ENCODE measurements at regions not wholly inside any gene's neighbourhood (a gene's known extent, or its start where the extent isn't known, plus 50 kb on each side); places are given as distances from the start of the nearest gene placed in this dataset.
A peak's percentile ranks its signal among the peaks of the same experiment; 100 is the strongest.

DNA sequence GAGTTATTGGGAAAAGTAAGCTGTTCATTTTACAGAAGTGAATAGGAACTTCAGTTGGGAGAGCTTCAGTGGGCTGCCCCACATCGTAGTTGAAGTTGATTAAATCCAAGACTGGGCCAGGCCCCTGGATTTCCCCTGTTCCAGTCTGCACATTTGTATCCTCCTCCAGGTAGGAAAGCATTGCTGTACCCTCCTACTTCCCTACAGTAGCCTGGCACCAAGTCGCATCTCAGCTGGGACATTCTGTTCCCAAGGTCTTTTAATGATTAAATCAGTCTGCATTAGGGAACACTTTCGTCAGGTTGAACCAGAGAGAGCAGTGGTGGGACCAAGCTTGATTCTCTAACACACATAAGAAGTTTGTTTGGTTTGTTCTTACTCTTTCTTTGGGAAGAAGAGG lies 165.8 kb upstream of the PPARGC1A start:
- H3K27ac ChIP-seq: no peak overlapping the region
- 20 to 100% (median 88%) methylated on average over 1 to 3 of the region's 3 CpGs; no CpG with 5 or more reads in 2 of the 10 experiments for WGBS, 10 experiments
- H3K4me1 ChIP-seq (replicated peaks in 1 of 2): peaks cover 0 to 2% of the 10 kb centered on the region in 2 donors
- H3K4me3 ChIP-seq: no peak overlapping the region
- no peak for ATAC-seq (replicated peaks in 6 of 8)
- in situ Hi-C loops (cut with MboI; ENCODE audit: low pct_unique_long_range_greater_than_20kb in 2 of 9, low sequenced_read_pairs in 9 of 9, unreplicated experiment in 9 of 9): no loop called here

DNA sequence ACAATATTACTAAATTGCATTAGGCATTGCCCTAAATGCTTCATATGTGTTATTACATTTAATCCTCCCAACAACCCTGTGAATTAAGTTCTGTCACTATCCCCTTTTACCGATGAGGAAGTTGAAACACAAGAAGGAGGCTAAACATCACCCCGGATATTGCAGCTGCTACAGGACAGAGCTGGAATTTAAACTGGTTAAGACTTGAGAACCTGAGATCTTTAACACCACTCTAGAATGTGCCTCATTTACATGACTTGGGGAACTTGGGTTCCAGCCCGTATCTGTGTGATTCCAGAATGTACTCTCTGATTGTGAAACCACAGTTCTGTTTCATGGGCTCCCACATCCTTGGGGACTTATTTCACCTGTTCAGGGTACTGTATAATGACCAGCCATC lies 165.1 kb upstream of the PPARGC1A start:
- no peak overlapping the region for H3K27ac ChIP-seq
- 71 to 100% (median 96%) methylated on average over 1 to 3 of the region's 3 CpGs; no CpG with 5 or more reads in 2 of the 10 experiments for WGBS, 10 experiments
- H3K4me3 ChIP-seq: no peak overlapping the region
- in situ Hi-C loops (cut with MboI; ENCODE audit: low pct_unique_long_range_greater_than_20kb in 2 of 9, low sequenced_read_pairs in 9 of 9, unreplicated experiment in 9 of 9): no loop called here
- H3K4me1 ChIP-seq (replicated peaks in 1 of 2): peaks cover 0 to 2% of the 10 kb centered on the region in 2 donors
- no peak for ATAC-seq (replicated peaks in 6 of 8)

DNA sequence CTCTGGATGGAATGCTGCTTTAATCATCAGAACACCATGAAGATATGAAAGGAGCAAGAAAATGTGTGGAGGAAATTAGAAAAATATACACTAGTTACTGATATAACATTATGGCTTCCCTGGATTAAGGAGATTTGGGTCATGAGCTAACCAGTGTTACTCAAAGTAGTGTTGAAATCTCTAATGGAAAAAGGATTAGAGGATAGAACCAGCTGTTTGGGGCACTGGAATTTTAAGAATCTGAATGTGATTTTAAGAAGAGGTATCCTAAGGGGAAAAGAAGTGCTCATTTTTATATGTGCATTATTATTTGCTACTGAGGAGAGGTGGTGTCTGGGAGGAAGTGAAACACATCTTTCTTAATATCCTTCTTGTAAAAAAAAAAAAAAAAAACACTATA lies 164.1 kb upstream of the PPARGC1A start:
- Histone ChIP-seq H3K27ac (no peak overlapping the region), H3K4me1 (replicated peaks in 1 of 2) (no peaks in the 10 kb centered on the region), H3K4me3 (no peak overlapping the region)
- in situ Hi-C loops (cut with MboI; ENCODE audit: low pct_unique_long_range_greater_than_20kb in 2 of 9, low sequenced_read_pairs in 9 of 9, unreplicated experiment in 9 of 9): no loop called here
- ATAC-seq (replicated peaks in 6 of 8): peak in 1 of 8 experiments; percentile 53

DNA sequence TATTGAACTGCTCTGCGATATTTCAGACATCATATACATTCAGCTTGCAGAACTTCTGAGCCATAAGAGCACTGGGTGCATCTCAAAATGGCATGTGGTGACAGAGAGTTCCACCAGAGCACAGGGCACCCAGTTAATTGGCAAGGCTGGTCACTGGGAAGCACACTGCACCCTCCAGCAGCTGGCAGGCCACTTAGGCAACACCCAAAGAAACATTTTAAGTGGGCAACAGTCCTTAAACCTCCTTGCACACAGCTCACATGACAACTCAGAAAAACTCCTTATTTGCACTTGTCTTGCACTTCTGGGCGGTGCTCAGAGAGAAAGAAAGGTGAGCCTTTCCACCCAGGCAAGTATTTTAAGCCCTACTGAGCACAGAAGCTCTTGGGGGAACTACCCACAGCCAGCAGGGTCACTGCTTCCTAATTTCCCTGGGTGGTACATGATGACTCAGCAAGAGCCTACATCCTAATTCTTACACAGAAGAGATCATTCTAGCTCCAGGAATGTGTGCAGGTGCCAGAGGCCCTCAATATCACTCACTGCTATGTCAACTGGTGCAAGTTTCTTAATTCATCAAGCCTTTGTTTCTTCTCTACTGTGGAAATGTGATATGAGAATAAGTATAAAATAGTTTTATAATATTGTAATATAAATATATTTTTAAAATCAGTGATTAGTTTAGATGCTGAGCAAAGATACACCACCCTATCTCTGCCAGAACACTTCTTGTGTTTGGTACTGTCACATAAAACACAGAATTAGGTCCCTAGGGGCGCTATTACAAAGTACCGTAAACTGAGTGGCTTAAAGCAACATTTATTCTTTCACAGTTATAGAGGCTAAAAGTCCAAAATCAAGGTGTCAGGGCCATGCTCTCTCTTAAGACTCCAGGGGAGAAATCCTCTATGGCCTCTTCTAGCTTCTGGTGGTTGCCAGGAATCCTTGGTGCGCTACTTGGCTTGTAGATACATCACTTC lies 155.1 kb upstream of the PPARGC1A start:
- H3K4me1 ChIP-seq (replicated peaks in 1 of 2): no peaks in the 10 kb centered on the region
- in situ Hi-C loops (cut with MboI; ENCODE audit: low pct_unique_long_range_greater_than_20kb in 2 of 9, low sequenced_read_pairs in 9 of 9, unreplicated experiment in 9 of 9): no loop called here
- H3K4me3 ChIP-seq: no peak overlapping the region
- 60 to 100% (median 86%) methylated on average over 1 to 4 of the region's 5 CpGs; no CpG with 5 or more reads in 1 of the 10 experiments for WGBS, 10 experiments
- ATAC-seq (replicated peaks in 6 of 8): no peak
- H3K27ac ChIP-seq: no peak overlapping the region

DNA sequence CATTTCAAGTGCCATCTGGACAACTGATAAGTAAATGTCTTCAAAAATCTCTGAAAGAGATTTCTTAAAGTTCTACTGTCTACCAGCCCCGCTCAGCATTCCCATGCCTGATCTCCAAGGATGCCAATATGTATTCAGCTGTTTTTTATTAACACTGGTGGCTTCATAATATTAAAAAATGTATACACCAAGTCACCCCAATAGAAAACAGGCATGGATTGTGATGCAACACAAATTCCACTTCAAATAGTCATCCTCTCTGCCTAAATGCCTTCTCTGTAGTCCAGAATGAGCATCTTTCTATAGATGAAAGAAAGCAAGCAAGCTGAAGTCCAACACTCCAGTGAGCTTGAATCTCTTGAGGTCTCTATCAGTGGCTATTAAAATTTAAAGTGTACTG lies 152.2 kb upstream of the PPARGC1A start:
- 33 to 100% (median 83%) methylated on average over 1 of the region's 1 CpG; no CpG with 5 or more reads in 1 of the 10 experiments for WGBS, 10 experiments
- in situ Hi-C loops (cut with MboI; ENCODE audit: low pct_unique_long_range_greater_than_20kb in 2 of 9, low sequenced_read_pairs in 9 of 9, unreplicated experiment in 9 of 9): no loop called here
- ATAC-seq (replicated peaks in 6 of 8): peak in 2 of 8 experiments; percentile 25 to 35

DNA sequence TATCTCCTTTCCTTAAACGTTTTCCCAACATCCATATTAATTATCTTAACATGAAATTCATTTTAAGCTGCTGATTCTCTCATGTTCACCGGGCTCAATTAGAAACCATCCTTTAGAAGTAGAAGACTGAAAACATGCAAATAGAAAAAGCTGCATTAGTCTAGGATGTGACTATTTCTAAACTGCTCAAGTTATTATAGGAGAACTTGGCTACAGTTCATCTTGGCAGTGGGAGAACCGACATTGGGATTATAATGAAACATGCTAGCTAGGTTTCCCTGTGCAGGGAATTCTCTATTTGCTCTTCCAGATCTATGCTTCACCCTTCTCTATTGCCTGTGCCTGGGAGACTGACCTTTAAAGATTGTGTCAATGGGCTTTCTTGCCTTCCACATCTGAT lies 151.0 kb upstream of the PPARGC1A start:
- Histone ChIP-seq H3K27ac (no peak overlapping the region), H3K4me3 (no peak overlapping the region), H3K4me1 (replicated peaks in 1 of 2) (no peaks in the 10 kb centered on the region)
- no peak for ATAC-seq (replicated peaks in 6 of 8)
- 9 to 91% (median 77%) methylated on average over 1 to 3 of the region's 3 CpGs for WGBS, 10 experiments
- in situ Hi-C loops (cut with MboI; ENCODE audit: low pct_unique_long_range_greater_than_20kb in 2 of 9, low sequenced_read_pairs in 9 of 9, unreplicated experiment in 9 of 9): no loop called here

More for the DNA sequence above, 152.2 kb upstream of the PPARGC1A start:
- Histone ChIP-seq H3K4me1 (replicated peaks in 1 of 2) (no peaks in the 10 kb centered on the region), H3K27ac (no peak overlapping the region), H3K4me3 (no peak overlapping the region)

DNA sequence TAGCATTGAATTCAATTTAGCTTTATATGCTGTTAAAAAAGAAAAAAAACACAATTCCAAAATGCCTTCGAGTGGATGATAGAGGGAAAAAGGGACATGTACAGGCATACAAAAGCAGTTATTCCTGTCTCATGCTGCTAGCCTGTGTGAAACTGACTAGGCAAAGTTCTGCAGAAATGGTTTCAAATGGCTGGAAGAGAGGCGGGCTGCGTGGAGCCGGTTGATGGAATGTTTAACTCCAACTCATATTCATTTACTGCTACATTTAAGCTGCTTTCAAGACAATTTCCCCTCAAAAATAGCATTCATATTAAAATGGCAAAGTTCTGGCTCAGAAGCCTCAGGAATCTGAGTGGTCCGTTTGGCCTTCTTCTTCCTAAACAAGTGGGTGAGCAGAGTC lies 143.8 kb upstream of the PPARGC1A start:
- in situ Hi-C loops (cut with MboI; ENCODE audit: low pct_unique_long_range_greater_than_20kb in 2 of 9, low sequenced_read_pairs in 9 of 9, unreplicated experiment in 9 of 9): no loop called here
- WGBS, 10 experiments: 0 to 93% (median 81%) methylated on average over 1 to 5 of the region's 5 CpGs; no CpG with 5 or more reads in 2 of the 10 experiments

DNA sequence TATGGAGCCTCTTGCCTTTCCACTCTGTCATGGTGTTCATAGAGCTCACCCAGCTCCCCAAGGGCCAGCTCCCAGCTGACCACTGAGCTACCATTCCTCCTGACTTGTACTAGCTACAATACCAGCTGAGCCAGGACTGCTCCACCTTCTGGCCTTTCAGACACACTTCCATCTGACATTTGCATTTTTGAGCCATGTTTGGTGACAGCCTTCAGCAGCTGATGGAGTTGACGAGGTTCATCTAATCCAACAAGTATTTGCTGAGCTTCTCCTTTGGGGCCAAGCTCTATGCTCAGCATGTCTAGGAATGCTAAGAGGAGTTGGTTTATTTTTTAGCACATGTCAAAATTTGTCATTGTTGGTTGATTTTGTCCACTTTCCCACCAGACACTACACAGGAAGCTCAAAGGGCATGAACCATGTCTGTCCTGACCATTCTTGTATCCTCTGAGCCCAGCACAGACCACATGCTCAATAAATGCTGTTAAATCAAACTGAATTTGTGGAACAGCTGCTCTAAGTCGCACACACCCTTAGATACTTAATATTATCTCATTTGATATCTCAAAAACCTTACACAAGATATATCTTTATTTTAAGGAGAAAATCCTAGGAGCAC lies 142.6 kb upstream of the PPARGC1A start:
- no peak overlapping the region for H3K4me3 ChIP-seq
- no peaks in the 10 kb centered on the region for H3K4me1 ChIP-seq (replicated peaks in 1 of 2)
- in situ Hi-C loops (cut with MboI; ENCODE audit: low pct_unique_long_range_greater_than_20kb in 2 of 9, low sequenced_read_pairs in 9 of 9, unreplicated experiment in 9 of 9): no loop called here
- H3K27ac ChIP-seq: no peak overlapping the region
- peak in 4 of 8 experiments; percentile 24 to 86 (median 50) for ATAC-seq (replicated peaks in 6 of 8)
- 0 to 100% (median 96%) methylated on average over 1 to 2 of the region's 2 CpGs; no CpG with 5 or more reads in 4 of the 10 experiments for WGBS, 10 experiments

More for the DNA sequence above, 143.8 kb upstream of the PPARGC1A start:
- Histone ChIP-seq H3K4me3 (no peak overlapping the region), H3K4me1 (replicated peaks in 1 of 2) (no peaks in the 10 kb centered on the region), H3K27ac (no peak overlapping the region)
- ATAC-seq (replicated peaks in 6 of 8): no peak

DNA sequence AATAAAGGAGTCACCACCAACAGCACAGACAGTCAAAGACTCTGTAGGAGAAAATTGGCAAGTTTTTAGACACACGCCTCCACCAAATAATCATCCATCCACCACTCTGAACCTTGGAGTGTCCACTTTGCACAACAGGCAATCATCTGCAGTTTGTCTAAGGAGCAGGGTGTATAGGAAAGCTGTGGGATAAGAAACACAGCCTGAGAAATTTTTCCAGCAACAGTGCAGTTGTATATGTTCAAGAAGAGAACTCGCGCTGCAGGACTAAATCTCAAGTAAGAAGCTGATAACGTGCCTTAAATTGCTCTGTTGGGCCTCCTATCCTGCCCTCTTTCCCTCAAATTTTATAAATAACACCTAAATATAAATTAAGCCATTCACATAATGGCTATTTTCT lies 136.7 kb upstream of the PPARGC1A start:
- H3K4me3 ChIP-seq: no peak overlapping the region
- 58 to 100% (median 93%) methylated on average over 1 to 4 of the region's 4 CpGs; no CpG with 5 or more reads in 4 of the 10 experiments for WGBS, 10 experiments
- in situ Hi-C loops (cut with MboI; ENCODE audit: low pct_unique_long_range_greater_than_20kb in 2 of 9, low sequenced_read_pairs in 9 of 9, unreplicated experiment in 9 of 9): no loop called here
- H3K4me1 ChIP-seq (replicated peaks in 1 of 2): no peaks in the 10 kb centered on the region
- H3K27ac ChIP-seq: no peak overlapping the region
- ATAC-seq (replicated peaks in 6 of 8): no peak

DNA sequence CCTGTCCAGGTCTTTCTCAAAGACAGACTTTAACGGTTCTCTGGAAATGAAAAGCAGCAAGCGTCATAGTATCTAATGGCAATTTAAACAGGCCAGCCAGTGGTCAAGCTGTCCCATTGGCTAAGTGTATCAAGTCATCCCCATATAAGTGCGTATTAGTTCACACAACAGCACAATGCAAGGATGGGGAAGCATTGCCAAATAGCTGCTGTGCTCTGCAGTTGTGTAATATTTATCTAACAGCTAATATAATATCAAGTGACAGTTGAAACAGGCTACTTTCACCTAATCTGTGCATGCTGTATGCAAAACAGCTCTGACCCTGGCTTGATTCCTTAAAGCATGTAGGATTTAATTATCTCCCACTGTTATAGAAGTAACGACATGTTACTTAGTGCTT lies 134.8 kb upstream of the PPARGC1A start:
- Histone ChIP-seq H3K4me3 (no peak overlapping the region), H3K27ac (no peak overlapping the region), H3K4me1 (replicated peaks in 1 of 2) (no peaks in the 10 kb centered on the region)
- ATAC-seq (replicated peaks in 6 of 8): peak in 2 of 8 experiments; percentile 33 to 64
- in situ Hi-C loops (cut with MboI; ENCODE audit: low pct_unique_long_range_greater_than_20kb in 2 of 9, low sequenced_read_pairs in 9 of 9, unreplicated experiment in 9 of 9): no loop called here
- WGBS, 10 experiments: 25 to 97% (median 87%) methylated on average over 2 to 4 of the region's 4 CpGs; no CpG with 5 or more reads in 1 of the 10 experiments

DNA sequence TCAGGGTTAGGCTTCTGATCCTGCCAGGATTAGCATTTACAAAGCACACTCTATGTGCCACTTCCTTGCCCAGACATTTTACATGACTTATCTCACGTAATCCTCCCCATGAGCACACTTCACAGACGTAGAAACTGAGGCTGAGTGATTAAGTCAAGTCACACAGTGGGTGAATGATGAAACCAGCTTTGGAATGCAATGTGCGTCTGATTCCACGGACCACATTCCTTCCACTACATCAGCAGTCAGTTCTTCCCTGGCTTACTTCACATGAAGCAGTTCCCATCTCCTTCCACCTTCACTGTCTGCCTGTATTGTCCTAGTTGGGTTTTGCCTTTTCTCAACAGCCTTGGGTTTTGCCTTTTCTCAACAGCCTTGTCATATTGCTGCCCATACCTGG lies 134.3 kb upstream of the PPARGC1A start:
- ATAC-seq (replicated peaks in 6 of 8): no peak
- in situ Hi-C loops (cut with MboI; ENCODE audit: low pct_unique_long_range_greater_than_20kb in 2 of 9, low sequenced_read_pairs in 9 of 9, unreplicated experiment in 9 of 9): no loop called here
- no peak overlapping the region for H3K27ac ChIP-seq
- WGBS, 10 experiments: 17 to 80% (median 76%) methylated on average over 1 to 4 of the region's 4 CpGs; no CpG with 5 or more reads in 5 of the 10 experiments
- no peak overlapping the region for H3K4me3 ChIP-seq
- no peaks in the 10 kb centered on the region for H3K4me1 ChIP-seq (replicated peaks in 1 of 2)

DNA sequence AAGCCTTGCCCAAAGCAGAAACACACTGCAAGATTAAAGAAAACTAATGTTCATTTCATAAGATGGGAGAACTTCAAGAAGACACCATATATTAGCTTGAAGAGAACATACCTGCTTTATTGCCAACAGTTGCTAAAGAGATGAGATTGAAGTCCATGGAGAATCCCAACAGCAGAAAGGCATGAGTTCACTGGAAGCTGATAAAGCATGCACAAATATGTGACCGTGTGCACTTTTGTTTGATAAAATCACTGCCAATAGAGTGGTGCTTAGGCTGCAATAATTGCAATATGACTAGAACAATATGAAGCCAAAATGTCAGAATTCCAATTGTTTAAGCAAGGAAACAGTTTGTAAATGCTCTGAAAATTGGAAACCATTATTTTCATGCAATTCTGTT lies 125.9 kb upstream of the PPARGC1A start:
- Histone ChIP-seq H3K4me3 (no peak overlapping the region), H3K4me1 (replicated peaks in 1 of 2) (peaks cover 4 to 6% of the 10 kb centered on the region in 2 donors), H3K27ac (no peak overlapping the region)
- no peak for ATAC-seq (replicated peaks in 6 of 8)
- in situ Hi-C loops (cut with MboI; ENCODE audit: low pct_unique_long_range_greater_than_20kb in 2 of 9, low sequenced_read_pairs in 9 of 9, unreplicated experiment in 9 of 9): no loop called here
- WGBS, 10 experiments: 22 to 100% (median 83%) methylated on average over 1 of the region's 1 CpG; no CpG with 5 or more reads in 3 of the 10 experiments

DNA sequence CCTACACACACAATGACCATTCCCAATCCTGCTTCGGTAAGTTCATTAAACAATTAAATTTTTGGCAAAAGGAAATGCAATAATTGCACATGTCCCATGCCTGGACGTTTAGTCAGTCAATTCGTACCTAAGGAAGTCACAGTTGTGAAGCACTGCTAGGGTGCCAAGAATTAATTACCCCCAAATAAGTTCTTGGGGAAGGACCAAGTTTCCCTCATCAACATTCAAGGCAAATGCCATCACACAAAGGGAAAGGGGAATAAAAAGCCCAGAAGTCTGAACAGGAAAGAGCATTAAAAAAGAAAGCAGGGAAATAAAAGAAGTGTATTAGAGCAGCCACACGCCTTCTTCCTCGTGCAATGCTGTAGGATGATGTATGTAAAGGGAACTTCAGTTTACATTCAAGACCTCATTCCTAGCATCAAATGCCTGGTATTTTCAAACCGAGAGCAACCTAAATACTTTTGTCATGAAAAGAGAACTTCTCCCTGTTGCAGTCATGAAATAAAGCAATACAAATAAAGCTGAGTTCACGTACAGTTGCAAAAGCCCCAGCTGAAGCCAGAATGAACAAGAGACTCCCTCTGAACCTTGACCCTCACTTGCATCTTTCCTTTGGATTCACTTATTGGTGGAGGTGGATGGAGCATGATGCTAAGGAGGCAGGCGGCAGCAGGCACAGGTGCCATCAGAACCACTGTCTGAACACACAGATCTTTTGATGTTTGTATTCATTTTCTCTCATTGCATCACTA lies 124.0 kb upstream of the PPARGC1A start:
- peaks cover 4 to 6% of the 10 kb centered on the region in 2 donors for H3K4me1 ChIP-seq (replicated peaks in 1 of 2)
- H3K4me3 ChIP-seq: no peak overlapping the region
- in situ Hi-C loops (cut with MboI; ENCODE audit: low pct_unique_long_range_greater_than_20kb in 2 of 9, low sequenced_read_pairs in 9 of 9, unreplicated experiment in 9 of 9): no loop called here
- 33 to 100% (median 65%) methylated on average over 2 to 8 of the region's 8 CpGs for WGBS, 10 experiments
- ATAC-seq (replicated peaks in 6 of 8): peak in 3 of 8 experiments; percentile 24 to 62 (median 32)
- H3K27ac ChIP-seq: no peak overlapping the region

All from motor neuron (in vitro differentiated cells).